GM21723 (cell line): ENCODE measurements at regions not wholly inside any gene's neighbourhood (a gene's known extent, or its start where the extent isn't known, plus 50 kb on each side); places are given as distances from the start of the nearest gene placed in this dataset.
A peak's percentile ranks its signal among the peaks of the same experiment; 100 is the strongest.
"Not testable (repeated sequence)": the region's sequence is repeated elsewhere in the genome, so short reads cannot be mapped to it uniquely, and the experiment has no call there.

Experiments
- ATAC-seq: cut with Tn5 transposase; IDR thresholded peaks from one replicate; pipeline ENCODE4 v1.9.1; 2021; ENCODE audit warnings: mild to moderate bottlenecking, moderate library complexity; ENCODE audit not compliant: unreplicated experiment

GRCh38 chr7:86592185-86592584 lies 51.5 kb upstream of the GRM3 start:
- peak; percentile 76 for ATAC-seq

GRCh38 chr7:86574006-86574405 lies 69.7 kb upstream of the GRM3 start:
- no peak for ATAC-seq

- no peak for ATAC-seq
Observed at GRCh38 chr7:86558680-86559501, 84.8 kb upstream of the GRM3 start.

DNA sequence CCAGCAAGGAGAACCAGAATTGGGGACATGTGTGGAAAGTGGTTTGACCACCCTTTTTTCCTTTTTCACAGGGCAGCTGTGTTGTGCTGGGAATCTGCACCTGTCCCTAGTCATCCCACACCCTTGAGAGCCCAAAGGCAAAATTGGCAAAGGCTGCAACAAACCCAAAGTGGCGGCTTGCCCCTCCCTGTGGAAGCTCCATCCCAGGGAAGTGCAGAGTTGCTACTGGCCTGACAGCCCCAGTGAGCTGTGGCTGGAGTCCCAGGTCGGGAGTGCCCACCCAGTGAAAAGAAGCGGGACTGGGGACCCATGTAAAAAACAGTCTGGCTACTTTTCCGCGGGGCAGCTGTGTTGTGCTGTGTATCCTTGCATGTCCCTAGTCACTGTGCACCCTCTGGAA lies 109.1 kb upstream of the GRM3 start:
- ATAC-seq, result no peak

DNA sequence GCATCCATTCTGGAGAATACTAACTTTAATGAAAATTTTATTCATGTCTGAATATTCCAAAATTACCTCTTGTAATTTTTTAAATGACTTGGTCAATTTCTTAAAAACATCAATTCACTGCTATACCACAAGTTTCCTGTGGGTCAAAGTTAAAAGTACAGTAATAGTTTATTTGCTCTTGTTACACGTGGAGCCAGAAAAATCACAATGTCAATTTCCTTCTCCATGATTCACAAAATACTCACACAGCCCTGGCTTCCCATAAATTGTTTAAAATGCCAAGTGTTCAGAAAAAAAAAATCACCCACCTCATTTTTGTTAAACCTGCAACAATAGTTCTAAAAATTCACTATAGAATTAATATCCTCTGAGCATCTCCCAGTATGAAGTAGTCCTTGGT lies 139.5 kb upstream of the GRM3 start:
- no peak for ATAC-seq

DNA sequence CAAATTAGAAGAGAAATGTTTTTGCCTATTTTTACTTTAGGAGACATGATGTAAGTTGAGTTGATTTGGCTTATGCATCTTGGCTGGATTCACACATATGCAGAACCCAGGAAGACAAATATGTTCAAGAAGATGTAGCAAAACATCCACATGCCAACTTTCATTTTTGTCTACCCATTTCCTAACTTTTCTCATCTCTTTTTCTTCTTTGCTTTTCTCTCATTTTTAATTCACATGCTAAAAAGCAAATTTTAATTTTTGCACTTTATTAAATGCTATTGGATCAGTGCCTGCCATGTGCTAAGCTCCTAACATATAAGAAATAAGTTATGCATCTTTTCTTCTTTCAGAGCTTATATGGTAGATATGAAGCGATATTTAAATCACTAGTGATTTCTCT lies 143.7 kb upstream of the GRM3 start:
- ATAC-seq, result no peak

DNA sequence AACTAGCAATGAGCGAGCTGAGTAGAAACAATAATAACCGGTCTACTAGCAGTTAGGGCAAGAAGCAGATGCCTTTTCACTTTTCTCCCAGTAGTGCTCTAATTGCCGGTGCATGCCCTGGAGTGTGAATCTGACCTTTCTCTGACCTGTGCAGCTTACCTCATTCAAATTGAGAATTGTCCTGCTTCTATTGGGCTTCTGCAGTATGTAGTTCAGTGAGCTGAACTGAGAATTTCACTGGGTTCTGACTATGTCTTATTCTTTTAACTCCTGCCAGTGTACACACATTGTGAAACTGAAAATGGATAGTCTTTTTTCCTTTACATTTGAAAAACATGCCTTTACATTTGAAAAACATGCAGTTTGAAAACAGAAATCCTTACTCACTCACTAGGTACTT lies 157.9 kb upstream of the GRM3 start:
- no peak for ATAC-seq

- ATAC-seq, result no peak
Observed at GRCh38 chr7:86479144-86479543, 164.6 kb upstream of the GRM3 start.

DNA sequence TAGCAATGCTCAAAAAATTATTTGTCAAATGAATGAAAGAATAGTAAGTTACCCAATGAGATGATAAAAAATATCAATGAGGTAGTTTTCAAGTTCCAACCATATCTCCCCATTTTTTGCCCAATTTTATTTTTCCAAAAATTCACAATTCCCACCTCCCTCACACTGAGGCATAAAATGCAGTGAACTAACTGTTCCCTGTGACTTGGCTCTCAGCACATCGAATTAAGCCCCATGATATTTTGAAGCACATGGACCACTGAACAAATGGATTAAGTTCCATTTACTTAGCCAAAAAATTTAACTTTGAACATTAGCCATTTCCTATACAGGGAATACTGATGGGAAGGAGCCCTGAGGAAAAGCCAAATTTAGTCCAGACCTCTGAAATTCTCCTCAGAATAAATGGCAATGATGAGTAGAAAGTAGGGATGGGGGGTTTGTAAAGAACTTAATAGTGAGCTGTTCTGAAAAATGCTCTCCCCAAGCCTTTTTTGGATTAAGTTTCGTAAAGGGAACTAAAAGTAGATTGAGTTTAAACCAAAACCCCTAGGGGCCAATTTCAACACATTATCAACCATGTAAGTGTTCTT lies 166.3 kb upstream of the GRM3 start:
- no peak for ATAC-seq

- ATAC-seq, result no peak
Observed at GRCh38 chr7:86470763-86471162, 172.9 kb upstream of the GRM3 start.

DNA sequence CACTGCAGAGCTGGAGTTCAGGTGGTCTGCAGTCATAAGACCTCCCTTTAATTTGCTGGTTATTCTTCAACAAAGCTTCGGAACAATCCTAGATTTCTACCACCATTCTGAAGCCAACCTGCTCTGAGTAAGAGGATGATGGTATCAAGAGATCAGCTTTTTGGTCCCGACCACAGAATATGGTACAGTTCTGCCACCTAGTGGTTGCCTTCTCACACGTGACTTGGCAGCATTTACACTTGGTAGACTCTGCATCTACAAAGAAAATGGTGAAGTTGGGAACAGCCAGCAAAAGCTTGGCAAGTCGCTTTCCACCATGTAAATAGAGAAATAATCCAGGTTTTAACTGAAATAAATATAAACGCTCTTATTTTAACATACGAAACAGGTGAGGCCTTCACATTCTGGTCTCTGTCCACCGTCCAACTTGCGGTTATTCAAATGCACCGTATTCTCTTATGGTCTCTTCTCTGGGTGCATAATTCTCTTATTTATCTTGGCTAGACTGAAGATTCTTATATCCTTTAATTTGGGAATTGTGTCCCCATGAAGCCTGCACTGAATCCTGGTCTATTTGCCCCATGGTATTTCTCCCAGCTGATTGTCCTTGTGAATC lies 173.9 kb upstream of the GRM3 start:
- ATAC-seq, result peak; percentile 100

- no peak for ATAC-seq
Observed at GRCh38 chr7:86454753-86455152, 189.0 kb upstream of the GRM3 start.

- no peak for ATAC-seq
Observed at GRCh38 chr7:86453454-86453853, 190.3 kb upstream of the GRM3 start.

GRCh38 chr7:86448856-86449255 lies 194.9 kb upstream of the GRM3 start:
- ATAC-seq, result no peak

GRCh38 chr7:86445285-86445684 lies 198.4 kb upstream of the GRM3 start:
- no peak for ATAC-seq

DNA sequence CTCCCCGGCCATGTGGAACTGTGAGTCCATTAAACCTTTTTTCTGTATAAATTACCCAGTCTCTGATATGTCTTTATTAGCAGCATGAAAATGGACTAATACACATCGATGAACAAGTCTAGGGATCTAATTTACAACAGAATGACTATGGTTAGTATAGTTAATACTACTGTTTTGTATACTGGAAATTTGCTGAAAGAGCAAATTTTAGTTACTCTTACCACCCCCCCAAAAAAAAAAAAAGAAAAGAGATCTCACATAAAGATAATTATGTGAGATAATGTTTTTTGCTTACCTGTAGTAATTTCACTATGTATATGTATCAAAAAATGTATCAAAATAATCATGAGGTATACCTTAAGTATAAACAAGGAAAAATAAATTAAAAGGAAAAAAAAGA lies 199.5 kb upstream of the GRM3 start:
- ATAC-seq, result no peak

DNA sequence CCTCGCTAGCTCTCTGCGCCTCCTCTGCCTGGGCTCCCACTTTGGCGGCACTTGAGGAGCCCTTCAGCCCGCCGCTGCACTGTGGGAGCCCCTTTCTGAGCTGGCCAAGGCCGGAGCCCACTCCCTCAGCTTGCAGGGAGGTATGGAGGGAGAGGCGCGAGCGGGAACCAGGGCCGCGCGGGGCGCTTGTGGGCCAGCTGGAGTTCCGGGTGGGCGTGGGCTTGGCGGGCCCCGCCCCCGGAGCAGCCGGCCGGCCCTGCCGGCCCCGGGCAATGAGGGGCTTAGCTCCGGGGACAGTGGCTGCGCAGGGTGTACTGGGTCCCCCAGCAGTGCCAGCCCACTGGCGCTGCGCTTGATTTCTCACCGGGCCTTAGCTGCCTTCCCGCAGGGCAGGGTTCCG lies 203.3 kb upstream of the GRM3 start:
- ATAC-seq, result not testable (repeated sequence)

GRCh38 chr7:86437951-86438450 lies 205.7 kb upstream of the GRM3 start:
- no peak for ATAC-seq

DNA sequence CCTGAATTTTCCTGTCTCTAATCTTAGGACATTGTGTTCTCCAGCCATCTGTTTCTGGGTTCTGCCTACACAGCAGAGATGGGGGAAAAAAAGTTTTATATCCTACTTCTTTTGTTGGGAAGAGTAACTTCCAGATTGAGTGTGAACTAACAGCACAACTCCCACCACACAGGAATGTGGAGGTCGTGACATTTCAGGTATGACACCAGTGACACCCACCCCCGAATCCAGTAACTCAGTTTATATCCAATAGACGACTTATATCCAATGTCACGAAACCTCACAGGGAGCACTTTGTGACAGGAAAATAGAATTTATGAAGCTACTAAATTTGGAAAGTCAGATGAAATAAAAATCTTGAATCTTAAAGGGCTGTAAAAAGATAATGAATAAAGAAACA lies 211.9 kb upstream of the GRM3 start:
- ATAC-seq, result no peak

- ATAC-seq, result no peak
Observed at GRCh38 chr7:86411814-86412213, 231.9 kb upstream of the GRM3 start.

- no peak for ATAC-seq
Observed at GRCh38 chr7:86407291-86407690, 236.4 kb upstream of the GRM3 start.

GRCh38 chr7:86391813-86392212 lies 251.9 kb upstream of the GRM3 start:
- no peak for ATAC-seq
